GM12872 (cell line): ENCODE measurements at regions not wholly inside any gene's neighbourhood (a gene's known extent, or its start where the extent isn't known, plus 50 kb on each side); places are given as distances from the start of the nearest gene placed in this dataset.

ENCODE experiments used
- CTCF ChIP-seq: IDR thresholded peaks from 3 replicates; pipeline ENCODE4 v1.5.1; 2011; ENCODE audit warnings: low read depth, mild to moderate bottlenecking, low read length, moderate library complexity; ENCODE audit not compliant: insufficient read depth

- no peak for TF ChIP-seq CTCF
Observed at GRCh38 chr3:36025232-36025631, 355.1 kb upstream of the STAC start.

DNA sequence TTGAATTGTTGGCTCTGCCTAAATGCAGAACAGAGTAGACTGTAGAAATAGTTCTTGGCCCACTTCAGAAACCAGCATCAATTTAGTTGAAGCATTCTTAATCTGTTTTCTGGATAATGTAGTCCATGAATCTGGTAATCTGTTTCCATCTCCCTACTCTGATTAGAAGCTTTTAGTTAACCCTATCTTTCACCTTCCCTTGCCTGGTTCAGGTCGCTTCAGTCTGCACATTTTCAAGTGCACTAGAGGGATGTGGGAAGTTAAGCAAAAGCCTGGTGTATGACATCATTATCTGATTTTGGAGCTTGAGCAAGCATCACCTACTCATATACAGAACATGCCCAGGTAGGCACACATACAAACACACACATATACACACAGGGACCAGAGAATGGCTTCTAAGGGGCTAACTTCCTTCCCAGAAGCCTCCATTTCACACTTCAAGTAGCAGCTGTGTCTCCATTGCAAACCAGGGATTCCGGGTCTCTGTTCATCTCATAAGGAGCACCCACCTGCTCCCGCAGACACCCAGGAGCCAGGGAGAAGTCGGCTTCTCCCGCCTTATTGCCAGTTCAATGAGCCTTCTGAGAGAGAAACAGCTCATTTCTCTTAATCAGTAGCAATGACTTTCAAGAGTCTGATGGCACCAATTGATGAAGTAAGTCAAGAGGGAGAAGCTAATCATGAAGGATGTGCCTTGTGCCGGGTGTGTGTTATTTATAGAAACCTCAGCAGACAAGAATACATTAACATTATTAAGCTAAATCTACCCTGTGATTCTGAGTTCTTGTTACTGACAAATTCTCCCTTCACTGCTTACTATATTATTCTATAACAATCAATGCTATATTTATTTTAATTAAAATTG lies 347.9 kb upstream of the STAC start:
- no peak for TF ChIP-seq CTCF

DNA sequence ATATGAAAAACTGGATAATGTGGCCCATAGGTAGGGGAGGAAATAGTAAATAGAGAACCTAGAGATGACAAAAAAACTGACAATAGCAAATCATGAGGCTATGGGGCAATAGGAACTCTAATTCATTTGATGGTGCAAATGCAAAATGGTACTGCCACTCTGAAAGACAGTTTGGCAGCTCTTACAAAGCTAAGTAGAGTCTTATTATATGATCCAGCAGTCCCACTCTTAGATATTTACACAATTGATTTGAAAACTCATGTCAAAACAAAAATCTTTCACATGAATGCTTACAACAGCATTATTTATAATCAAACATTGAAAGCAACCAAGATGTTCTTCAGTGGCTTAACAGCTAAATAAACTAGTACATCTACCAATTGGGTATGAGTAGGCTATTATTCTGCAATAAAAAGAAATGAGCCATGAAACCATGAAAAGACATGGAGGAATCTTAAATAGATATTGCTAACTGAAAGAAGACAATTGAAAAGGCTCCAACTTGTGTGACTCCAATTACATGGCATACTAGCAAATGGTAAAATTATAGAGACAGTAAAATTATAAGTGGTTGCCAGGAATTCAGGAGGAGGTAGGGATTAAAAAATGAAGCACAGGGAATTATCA lies 321.8 kb upstream of the STAC start:
- no peak for TF ChIP-seq CTCF

DNA sequence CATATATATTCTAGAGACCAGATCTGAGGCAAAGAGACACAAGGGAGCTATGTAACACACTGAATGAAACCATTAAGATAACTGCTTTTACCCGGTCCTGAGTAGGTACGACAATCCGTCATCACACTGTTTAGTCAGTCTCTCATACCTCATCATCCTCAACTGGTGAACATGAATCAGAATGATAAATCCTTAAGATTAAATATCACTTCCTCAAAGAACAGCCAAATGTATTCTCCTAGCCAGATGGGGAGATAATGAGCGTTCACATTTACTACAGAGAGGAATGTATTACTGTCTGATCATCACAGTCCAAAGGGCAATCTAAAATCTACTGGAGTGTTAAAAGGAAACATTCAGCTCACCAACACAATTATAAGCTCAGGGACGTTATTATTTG lies 319.4 kb upstream of the STAC start:
- TF ChIP-seq CTCF: no peak

DNA sequence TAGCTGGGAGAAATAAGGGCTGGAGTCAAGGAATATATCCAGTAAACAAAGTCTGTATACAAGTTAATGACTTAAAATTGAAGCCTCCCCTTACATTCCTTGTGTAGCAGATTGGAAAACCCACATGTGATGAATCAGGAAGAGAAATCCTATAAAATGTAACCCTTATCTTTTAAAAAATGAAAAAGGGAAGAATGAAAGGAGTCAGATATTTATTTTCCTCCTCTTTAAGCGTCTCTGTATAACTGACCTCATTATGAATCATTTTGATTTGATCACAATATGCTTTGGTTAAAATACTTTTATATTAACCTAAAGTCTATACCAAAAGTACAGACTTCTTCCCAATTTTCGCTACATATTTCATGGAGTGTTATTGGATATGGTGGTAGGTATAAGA lies 316.3 kb upstream of the STAC start:
- no peak for TF ChIP-seq CTCF

- no peak for TF ChIP-seq CTCF
Observed at GRCh38 chr3:36065321-36065720, 315.0 kb upstream of the STAC start.

GRCh38 chr3:36075491-36075890 lies 304.8 kb upstream of the STAC start:
- TF ChIP-seq CTCF: no peak
